ENCODE measurements at regions not wholly inside any gene's neighbourhood (a gene's known extent, or its start where the extent isn't known, plus 50 kb on each side); places are given as distances from the start of the nearest gene placed in this dataset.

DNA sequence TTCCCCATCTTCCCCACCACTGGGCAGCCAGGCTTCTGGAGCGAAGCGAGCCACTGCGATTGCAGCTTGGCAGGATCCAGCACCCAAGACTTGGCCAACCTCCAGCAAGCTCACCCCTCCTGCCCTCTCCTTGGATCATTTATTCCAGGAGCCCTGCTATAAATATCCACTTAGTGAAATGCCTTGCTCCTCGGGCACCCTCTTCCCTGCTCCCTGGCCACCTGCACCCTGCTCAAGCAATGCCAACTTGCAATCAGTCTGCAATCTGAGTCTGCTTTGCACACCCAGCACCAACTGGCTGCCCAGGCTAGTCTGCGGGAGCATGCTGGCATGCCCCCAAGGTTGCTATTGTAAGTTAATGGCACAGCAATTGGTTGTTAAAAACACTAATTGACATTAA is 666.0 kb downstream of the MED13L start:
- ChIA-PET CTCF (no interaction called here), POLR2A (no interaction called here)
- DNase-seq (ENCODE audit: extremely low spot score): no peak
- no peak for TF ChIP-seq FOXK2 (IDR thresholded peaks at IDR 0.05)
- TF ChIP-seq FOXA1 (IDR thresholded peaks at IDR 0.05): no peak
- TF ChIP-seq BHLHE40 (IDR thresholded peaks at IDR 0.05; ENCODE audit: borderline replicate concordance): no peak

DNA sequence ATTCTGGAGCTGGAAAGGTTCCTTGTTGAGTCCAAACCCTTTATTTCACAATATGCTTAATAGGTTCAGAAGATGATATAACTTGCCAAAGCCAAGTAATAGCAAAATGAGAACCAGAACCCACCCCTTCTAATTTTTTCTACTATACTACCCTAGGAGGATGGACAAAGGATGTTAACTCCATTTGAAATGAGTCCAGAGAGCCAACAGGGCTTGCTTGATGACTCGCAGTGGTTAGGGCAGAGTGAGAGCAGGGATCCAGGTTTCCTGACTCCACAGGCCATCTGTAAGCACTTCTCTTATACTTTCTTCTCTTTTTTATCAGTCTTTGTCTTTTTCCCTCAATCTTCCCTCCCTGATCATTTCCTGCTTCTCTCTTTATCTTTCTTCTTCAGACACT is 668.1 kb downstream of the MED13L start:
- TF ChIP-seq BHLHE40 (IDR thresholded peaks at IDR 0.05; ENCODE audit: borderline replicate concordance) (no peak), HDGF (IDR thresholded peaks at IDR 0.05; ENCODE audit: borderline replicate concordance) (no peak)
- POLR2A ChIA-PET: no interaction called here

DNA sequence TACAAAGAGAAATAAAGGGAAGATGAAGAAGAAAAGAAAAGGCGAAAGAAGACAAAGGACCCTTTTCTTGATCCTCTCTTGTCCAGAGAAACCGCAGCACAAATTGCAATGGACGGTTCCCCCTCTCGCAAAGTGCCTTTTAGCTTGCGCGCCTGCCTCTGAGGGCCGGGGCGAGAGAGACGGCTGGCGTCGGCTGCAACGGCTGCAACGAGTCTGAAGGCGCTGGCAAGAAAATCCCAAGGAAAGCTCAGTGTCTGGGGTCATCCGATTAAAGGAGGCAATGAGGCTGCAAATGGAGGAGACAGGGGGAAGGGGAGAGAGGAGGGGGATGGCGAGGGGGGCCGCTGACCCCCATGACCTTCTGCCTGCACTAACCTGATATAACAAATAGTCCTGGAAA is 671.5 kb downstream of the MED13L start:
- TF ChIP-seq FOXM1 (IDR thresholded peaks at IDR 0.05; ENCODE audit: borderline replicate concordance) (no peak), FOXA1 (IDR thresholded peaks at IDR 0.05) (no peak), SUZ12 (IDR thresholded peaks at IDR 0.05) (no peak)
- ChIA-PET POLR2A (no interaction called here), CTCF (interaction anchor here (0.6 kb wide), 1 partner anchor 143 kb away, joined by 3 read pairs; no protein-coding TSS in a partner anchor)
- DNase-seq (ENCODE audit: extremely low spot score): no peak

More for the DNA sequence above, 668.1 kb downstream of the MED13L start:
- CTCF ChIA-PET: no interaction called here
- DNase-seq (ENCODE audit: extremely low spot score): no peak

- POLR2A ChIA-PET: no interaction called here
- CTCF ChIA-PET: no interaction called here
- TF ChIP-seq NFRKB (IDR thresholded peaks at IDR 0.05) (no peak), CTBP1 (IDR thresholded peaks at IDR 0.05; ENCODE audit: borderline replicate concordance) (no peak), L3MBTL2 (conservative IDR thresholded peaks at IDR 0.05) (no peak)
- no peak for DNase-seq (ENCODE audit: extremely low spot score)
Observed at GRCh38 chr12:115598871-115599811, 678.4 kb downstream of the MED13L start.

DNA sequence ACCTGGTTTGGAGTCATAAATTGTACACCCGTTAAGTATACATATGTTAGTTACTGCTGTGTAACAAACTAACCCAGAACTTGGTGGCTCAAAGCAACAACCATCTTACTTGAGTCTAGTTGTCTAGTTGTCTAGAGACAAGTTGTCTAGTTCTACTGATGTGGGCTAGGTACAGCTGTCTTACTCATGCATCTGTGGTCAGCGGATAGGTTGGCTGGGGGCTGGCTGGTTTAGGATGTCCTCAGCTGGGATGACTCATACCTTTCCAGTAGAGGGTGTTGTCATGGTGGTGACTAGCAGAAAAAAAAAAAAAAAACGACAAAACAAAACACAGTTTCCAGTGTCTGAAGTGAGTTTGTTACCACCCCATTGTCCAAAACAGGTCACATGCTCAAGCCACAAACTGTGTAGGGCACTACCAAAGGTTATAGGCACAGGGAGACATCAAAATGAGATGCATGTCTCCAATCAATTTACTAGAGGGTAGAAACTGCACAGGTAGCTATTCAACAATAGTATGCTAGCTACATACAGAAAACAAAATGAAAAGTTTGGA is 680.3 kb downstream of the MED13L start:
- TF ChIP-seq BHLHE40 (IDR thresholded peaks at IDR 0.05; ENCODE audit: borderline replicate concordance) (no peak), LEF1 (IDR thresholded peaks at IDR 0.05; ENCODE audit: borderline replicate concordance) (no peak), FOXM1 (IDR thresholded peaks at IDR 0.05; ENCODE audit: borderline replicate concordance) (no peak), CTBP1 (IDR thresholded peaks at IDR 0.05; ENCODE audit: borderline replicate concordance) (no peak), SUZ12 (IDR thresholded peaks at IDR 0.05) (no peak), TARDBP (IDR thresholded peaks at IDR 0.05) (no peak), ARNT (IDR thresholded peaks at IDR 0.05) (no peak)
- TF ChIP-seq, protein P1, sequence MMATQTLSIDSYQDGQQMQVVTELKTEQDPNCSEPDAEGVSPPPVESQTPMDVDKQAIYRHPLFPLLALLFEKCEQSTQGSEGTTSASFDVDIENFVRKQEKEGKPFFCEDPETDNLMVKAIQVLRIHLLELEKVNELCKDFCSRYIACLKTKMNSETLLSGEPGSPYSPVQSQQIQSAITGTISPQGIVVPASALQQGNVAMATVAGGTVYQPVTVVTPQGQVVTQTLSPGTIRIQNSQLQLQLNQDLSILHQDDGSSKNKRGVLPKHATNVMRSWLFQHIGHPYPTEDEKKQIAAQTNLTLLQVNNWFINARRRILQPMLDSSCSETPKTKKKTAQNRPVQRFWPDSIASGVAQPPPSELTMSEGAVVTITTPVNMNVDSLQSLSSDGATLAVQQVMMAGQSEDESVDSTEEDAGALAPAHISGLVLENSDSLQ (IDR thresholded peaks at IDR 0.05): no peak
- ChIA-PET CTCF (no interaction called here), POLR2A (no interaction called here)
- no peak for DNase-seq (ENCODE audit: extremely low spot score)

DNA sequence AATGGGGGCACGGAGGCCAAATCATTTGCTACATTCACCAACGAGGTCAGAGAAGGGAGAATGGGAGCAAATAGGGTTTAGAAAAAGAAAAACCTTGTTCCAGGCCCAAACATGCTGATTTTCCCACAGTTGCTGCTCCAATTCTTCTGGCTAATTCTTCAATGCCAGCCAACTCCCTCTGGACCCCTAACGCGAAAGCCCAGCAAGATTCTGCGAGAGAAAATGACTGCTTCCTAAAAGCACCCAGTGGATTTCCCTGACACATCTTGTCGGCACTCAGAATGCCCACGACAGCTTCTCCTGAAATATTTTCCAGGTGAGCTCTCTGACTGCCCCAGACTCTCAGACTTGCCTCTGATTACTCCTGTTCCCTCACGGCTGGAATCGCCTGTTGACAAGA is 689.4 kb downstream of the MED13L start:
- no peak for DNase-seq (ENCODE audit: extremely low spot score)
- TF ChIP-seq BHLHE40 (IDR thresholded peaks at IDR 0.05; ENCODE audit: borderline replicate concordance): no peak
- TF ChIP-seq ZNF384 (IDR thresholded peaks at IDR 0.05): no peak
- no peak for TF ChIP-seq SUZ12 (IDR thresholded peaks at IDR 0.05)
- no peak for TF ChIP-seq L3MBTL2 (conservative IDR thresholded peaks at IDR 0.05)
- no peak for TF ChIP-seq HDGF (IDR thresholded peaks at IDR 0.05; ENCODE audit: borderline replicate concordance)
- TF ChIP-seq ARNT (IDR thresholded peaks at IDR 0.05): no peak
- no peak for TF ChIP-seq SP1 (IDR thresholded peaks at IDR 0.05)
- no peak for TF ChIP-seq FOXA1 (IDR thresholded peaks at IDR 0.05)
- no peak for TF ChIP-seq ELF4 (IDR thresholded peaks at IDR 0.05)
- no peak for TF ChIP-seq FOXK2 (IDR thresholded peaks at IDR 0.05)
- POLR2A ChIA-PET: no interaction called here

DNA sequence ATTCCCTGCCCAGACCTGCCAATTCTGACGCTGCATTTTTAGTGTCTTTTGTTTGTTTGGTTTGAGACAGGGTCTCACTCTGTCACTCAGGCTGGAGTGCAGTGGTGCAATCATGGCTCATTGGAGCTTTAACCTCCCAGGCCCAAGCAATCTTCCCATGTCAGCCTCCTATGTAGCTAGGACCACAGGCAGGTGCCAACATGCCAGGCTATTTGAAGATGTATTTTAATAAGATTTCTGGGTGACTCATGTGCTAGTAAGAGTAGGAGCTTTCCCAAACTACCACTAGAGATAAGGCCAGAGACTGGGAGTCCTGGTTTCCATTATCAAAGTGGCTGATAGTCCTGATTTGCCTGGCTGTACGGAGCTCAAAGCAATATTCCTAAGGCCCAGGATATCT is 693.3 kb downstream of the MED13L start:
- DNase-seq (ENCODE audit: extremely low spot score): no peak
- TF ChIP-seq FOXM1 (IDR thresholded peaks at IDR 0.05; ENCODE audit: borderline replicate concordance): no peak
- TF ChIP-seq LEF1 (IDR thresholded peaks at IDR 0.05; ENCODE audit: borderline replicate concordance): no peak
- no peak for TF ChIP-seq ZNF384 (IDR thresholded peaks at IDR 0.05)
- no peak for TF ChIP-seq FOXK2 (IDR thresholded peaks at IDR 0.05)
- TF ChIP-seq ELF4 (IDR thresholded peaks at IDR 0.05): no peak
- no peak for TF ChIP-seq NFRKB (IDR thresholded peaks at IDR 0.05)
- TF ChIP-seq SP1 (IDR thresholded peaks at IDR 0.05): no peak
- TF ChIP-seq FOXA1 (IDR thresholded peaks at IDR 0.05): no peak
- no peak for TF ChIP-seq BHLHE40 (IDR thresholded peaks at IDR 0.05; ENCODE audit: borderline replicate concordance)
- no peak for TF ChIP-seq ARNT (IDR thresholded peaks at IDR 0.05)
- TF ChIP-seq, protein P1 (IDR thresholded peaks at IDR 0.05): no peak
- no peak for TF ChIP-seq HDGF (IDR thresholded peaks at IDR 0.05; ENCODE audit: borderline replicate concordance)
- no peak for TF ChIP-seq L3MBTL2 (conservative IDR thresholded peaks at IDR 0.05)
- no peak for TF ChIP-seq SUZ12 (IDR thresholded peaks at IDR 0.05)
- no peak for TF ChIP-seq TARDBP (IDR thresholded peaks at IDR 0.05)
- TF ChIP-seq CTBP1 (IDR thresholded peaks at IDR 0.05; ENCODE audit: borderline replicate concordance): no peak
- CTCF ChIA-PET: no interaction called here
- POLR2A ChIA-PET: interaction anchor here (0.5 kb wide), 1 partner anchor 39 kb away, joined by 3 read pairs; no protein-coding TSS in a partner anchor

More for the DNA sequence above, 689.4 kb downstream of the MED13L start:
- CTCF ChIA-PET: no interaction called here
